ENCODE measurements at regions not wholly inside any gene's neighbourhood (a gene's known extent, or its start where the extent isn't known, plus 50 kb on each side); places are given as distances from the start of the nearest gene placed in this dataset.
"Not testable (repeated sequence)": the region's sequence is repeated elsewhere in the genome, so short reads cannot be mapped to it uniquely, and the experiment has no call there.

GRCh38 chr16:10323528-10323869 is 62.4 kb upstream of the ATF7IP2 start:
- no peak for DNase-seq (ENCODE audit: insufficient read length, low spot score)
- no peak for FAIRE-seq

GRCh38 chr16:10324210-10324609 is 61.7 kb upstream of the ATF7IP2 start:
- no peak for FAIRE-seq
- DNase-seq (ENCODE audit: insufficient read length, low spot score): no peak
- no peak for TF ChIP-seq CTCF (IDR thresholded peaks at IDR 0.05; ENCODE audit: insufficient read depth, missing control alignments)

More at GRCh38 chr16:10323528-10323869, 62.4 kb upstream of the ATF7IP2 start:
- TF ChIP-seq CTCF (IDR thresholded peaks at IDR 0.05; ENCODE audit: insufficient read depth, missing control alignments): no peak

GRCh38 chr16:10325783-10326543 is 59.9 kb upstream of the ATF7IP2 start:
- DNase-seq (ENCODE audit: insufficient read length, low spot score) (no peak), FAIRE-seq (no peak)
- no peak for TF ChIP-seq CTCF (IDR thresholded peaks at IDR 0.05; ENCODE audit: insufficient read depth, missing control alignments)

GRCh38 chr16:10326647-10327046 is 59.2 kb upstream of the ATF7IP2 start:
- no peak for FAIRE-seq
- TF ChIP-seq CTCF (IDR thresholded peaks at IDR 0.05; ENCODE audit: insufficient read depth, missing control alignments): no peak
- no peak for DNase-seq (ENCODE audit: insufficient read length, low spot score)

- DNase-seq (ENCODE audit: insufficient read length, low spot score); FAIRE-seq: not testable (repeated sequence)
These were observed 57.6 kb upstream of the ATF7IP2 start for GRCh38 chr16:10328291-10328690.

DNA sequence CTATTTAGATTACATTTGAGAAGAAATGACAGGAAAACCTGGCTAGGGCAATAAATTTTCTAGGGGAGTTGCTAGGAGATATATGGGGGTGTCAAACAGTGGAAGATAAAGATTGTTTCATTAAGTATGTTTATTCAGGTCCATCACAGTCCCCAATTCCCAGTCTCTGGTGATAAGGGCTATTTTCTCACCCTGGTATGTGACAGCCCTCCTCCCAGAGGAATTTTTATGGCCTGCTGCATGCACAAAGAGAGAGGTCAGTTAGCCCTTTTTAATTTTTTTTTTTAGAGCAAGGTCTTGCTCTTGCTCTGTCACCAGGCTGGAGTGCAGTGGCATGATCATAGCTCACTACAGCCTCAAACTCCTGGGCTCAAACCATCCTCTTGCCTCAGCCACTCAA is 53.6 kb upstream of the ATF7IP2 start:
- DNase-seq (ENCODE audit: insufficient read length, low spot score): no peak

DNA sequence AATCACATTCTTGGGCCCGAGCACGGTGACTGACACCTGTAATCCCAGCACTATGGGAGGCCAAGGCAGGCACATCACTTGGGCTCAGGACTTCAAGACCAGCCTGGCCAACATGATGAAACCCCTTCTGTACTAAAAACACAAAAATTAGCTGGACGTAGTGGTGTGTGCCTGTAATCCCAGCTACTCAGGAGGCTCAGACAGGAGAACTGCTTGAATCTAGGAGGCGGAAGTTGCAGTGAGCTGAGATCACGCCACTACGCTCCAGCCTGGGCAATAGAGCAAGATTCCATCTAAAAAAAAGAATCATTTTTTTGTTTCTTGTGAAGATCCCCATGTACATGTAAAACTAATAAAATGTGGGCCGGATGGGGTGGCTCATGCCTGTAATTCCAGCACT is 53.1 kb upstream of the ATF7IP2 start:
- no peak for TF ChIP-seq CTCF (IDR thresholded peaks at IDR 0.05; ENCODE audit: insufficient read depth, missing control alignments)
- DNase-seq (ENCODE audit: insufficient read length, low spot score) (no peak), FAIRE-seq (no peak)

More for the DNA sequence above, 53.6 kb upstream of the ATF7IP2 start:
- no peak for FAIRE-seq
- TF ChIP-seq CTCF (IDR thresholded peaks at IDR 0.05; ENCODE audit: insufficient read depth, missing control alignments): no peak

Data from D721Med (cell line).